Left kidney (tissue), 1 donor: ENCODE measurements at regions not wholly inside any gene's neighbourhood (a gene's known extent, or its start where the extent isn't known, plus 50 kb on each side); places are given as distances from the start of the nearest gene placed in this dataset.
"Not testable (repeated sequence)": the region's sequence is repeated elsewhere in the genome, so short reads cannot be mapped to it uniquely, and the experiment has no call there.

ENCODE experiments used
- DNase-seq: peaks from one replicate; pipeline ENCODE4 v3.0.0-alpha.2; 2013

- not testable (repeated sequence) for DNase-seq
These were observed 176.8 kb downstream of the CDC14C start for GRCh38 chr7:49100908-49101740.

- DNase-seq = no peak
These were observed 178.1 kb downstream of the CDC14C start for GRCh38 chr7:49102411-49102810.

GRCh38 chr7:49111706-49112105 is 187.4 kb downstream of the CDC14C start:
- no peak for DNase-seq

- no peak for DNase-seq
These were observed 187.9 kb downstream of the CDC14C start for GRCh38 chr7:49112222-49112621.

- no peak for DNase-seq
These were observed 188.3 kb downstream of the CDC14C start for GRCh38 chr7:49112647-49113046.

GRCh38 chr7:49119706-49120105 is 195.4 kb downstream of the CDC14C start:
- DNase-seq = no peak

- DNase-seq = no peak
These were observed 200.9 kb downstream of the CDC14C start for GRCh38 chr7:49125246-49125645.

GRCh38 chr7:49127359-49127913 is 203.1 kb downstream of the CDC14C start:
- DNase-seq = peak; percentile 1

GRCh38 chr7:49137978-49138377 is 213.6 kb downstream of the CDC14C start:
- DNase-seq = no peak

- DNase-seq = no peak
These were observed 226.1 kb downstream of the CDC14C start for GRCh38 chr7:49150486-49150885.

- no peak for DNase-seq
These were observed 226.8 kb downstream of the CDC14C start for GRCh38 chr7:49151146-49151545.

GRCh38 chr7:49158321-49158720 is 234.0 kb downstream of the CDC14C start:
- no peak for DNase-seq

GRCh38 chr7:49159536-49159935 is 235.2 kb downstream of the CDC14C start:
- no peak for DNase-seq

- no peak for DNase-seq
These were observed 242.1 kb downstream of the CDC14C start for GRCh38 chr7:49166441-49166840.

GRCh38 chr7:49172639-49173038 is 248.3 kb downstream of the CDC14C start:
- no peak for DNase-seq

GRCh38 chr7:49174396-49174795 is 250.0 kb downstream of the CDC14C start:
- no peak for DNase-seq

GRCh38 chr7:49187543-49188268 is 263.4 kb downstream of the CDC14C start:
- DNase-seq = no peak

- no peak for DNase-seq
These were observed 304.2 kb downstream of the CDC14C start for GRCh38 chr7:49228426-49229098.

GRCh38 chr7:49229246-49229645 is 304.9 kb downstream of the CDC14C start:
- DNase-seq = no peak

- DNase-seq = no peak
These were observed 319.2 kb downstream of the CDC14C start for GRCh38 chr7:49243521-49243920.

GRCh38 chr7:49244543-49244942 is 320.2 kb downstream of the CDC14C start:
- DNase-seq = no peak

GRCh38 chr7:49245062-49245461 is 320.7 kb downstream of the CDC14C start:
- DNase-seq = no peak

GRCh38 chr7:49247759-49248158 is 323.4 kb downstream of the CDC14C start:
- no peak for DNase-seq
